Right cardiac atrium (tissue), 5 donors: ENCODE measurements at regions not wholly inside any gene's neighbourhood (a gene's known extent, or its start where the extent isn't known, plus 50 kb on each side); places are given as distances from the start of the nearest gene placed in this dataset.
A peak's percentile ranks its signal among the peaks of the same experiment; 100 is the strongest.

Experiments used
- ATAC-seq, 2 donors: fragments of 200-7000 bp; cut with Tn5 transposase; one replicate each; pipeline versions ENCODE4 v1.8.0 to v1.9.1; 2020; ENCODE audit warnings: moderate library complexity in 2 of 2, mild to moderate bottlenecking in 1 of 2
- DNase-seq, 3 donors: peaks; one replicate each; pipeline ENCODE4 v3.0.0-alpha.2; 2020
- H3K27ac ChIP-seq: one replicate; pipeline ENCODE4 v1.5.1; 2013; ENCODE audit warnings: mild to moderate bottlenecking, low read length, control low read depth, moderate library complexity
- H3K27me3 ChIP-seq: one replicate; pipeline ENCODE4 v1.6.1; 2013; ENCODE audit not compliant: control insufficient read depth, insufficient read depth
- H3K4me1 ChIP-seq: one replicate; pipeline ENCODE4 v1.6.1; 2013; ENCODE audit warnings: low read length; ENCODE audit not compliant: control insufficient read depth, insufficient read depth
- H3K4me3 ChIP-seq: one replicate; pipeline ENCODE4 v1.5.1; 2013; ENCODE audit warnings: low read length, control low read depth
- H3K9me3 ChIP-seq: one replicate; pipeline ENCODE4 v1.6.1; 2013; ENCODE audit warnings: low read length; ENCODE audit not compliant: control insufficient read depth
- WGBS: extraction: QIAGEN DNeasy Blood & Tissue Kit; methylation state at CpG from one replicate; pipeline ENCODE4 v1.1.7; 2013; 5-methylcytosine and 5-hydroxymethylcytosine counted together
- intact Hi-C, 4 donors: fragments of 100-400 bp; cut with DNase I; formaldehyde crosslinking; loops; one replicate each; pipeline versions ENCODE4 v1.11.0 to v1.14.0; 2022 to 2023
- donor health status: healthy with polysubstance abuse.
- donor health status: DM: no; HTN: yes; CAD: no.
- donor health status: DM: no; HTN: no; CAD: no.
- donor health status: DM: no; HTN: yes; CAD: no; lungs with severe emphysema.
- donor health status: DM: yes; HTN: yes; CAD: no.

- intact Hi-C loops, result no loop called here
- Histone ChIP-seq H3K9me3 (no peaks in the 10 kb centered on the region), H3K27me3 (no peaks in the 10 kb centered on the region), H3K4me1 (peaks cover 2% of the 10 kb centered on the region), H3K27ac (no peak overlapping the region), H3K4me3 (no peak overlapping the region)
- 90% methylated on average over 5 of the region's 5 CpGs for WGBS
- DNase-seq (no peak), ATAC-seq (no peak)
Observed at GRCh38 chr9:88196142-88196790, 58.0 kb upstream of the SPATA31C2 start.

GRCh38 chr9:88193766-88194165 is 55.5 kb upstream of the SPATA31C2 start:
- no peak for DNase-seq
- Histone ChIP-seq H3K4me1 (peaks cover 2% of the 10 kb centered on the region), H3K4me3 (no peak overlapping the region), H3K9me3 (no peaks in the 10 kb centered on the region), H3K27ac (no peak overlapping the region), H3K27me3 (no peaks in the 10 kb centered on the region)
- 59% methylated on average over 6 of the region's 6 CpGs for WGBS
- ATAC-seq, result peak; percentile 79 to 82
- intact Hi-C loops, result no loop called here

- ATAC-seq (no peak), DNase-seq (no peak)
- H3K4me3 ChIP-seq, result no peak overlapping the region
- H3K27ac ChIP-seq, result no peak overlapping the region
- no peaks in the 10 kb centered on the region for H3K9me3 ChIP-seq
- intact Hi-C loops, result no loop called here
- WGBS, result 49% methylated on average over 2 of the region's 2 CpGs
- no peaks in the 10 kb centered on the region for H3K27me3 ChIP-seq
- H3K4me1 ChIP-seq, result no peaks in the 10 kb centered on the region
Observed at GRCh38 chr9:88191456-88191855, 53.2 kb upstream of the SPATA31C2 start.

GRCh38 chr9:88189371-88189770 is 51.1 kb upstream of the SPATA31C2 start:
- 95% methylated on average over 1 of the region's 1 CpG for WGBS

More at GRCh38 chr9:88189371-88189770, 51.1 kb upstream of the SPATA31C2 start:
- Histone ChIP-seq H3K4me1 (no peaks in the 10 kb centered on the region), H3K27ac (no peak overlapping the region), H3K9me3 (no peaks in the 10 kb centered on the region), H3K4me3 (no peak overlapping the region), H3K27me3 (no peaks in the 10 kb centered on the region)
- ATAC-seq (no peak), DNase-seq (no peak)
- intact Hi-C loops, result no loop called here
